HG02678 (cell line): ENCODE measurements at regions not wholly inside any gene's neighbourhood (a gene's known extent, or its start where the extent isn't known, plus 50 kb on each side); places are given as distances from the start of the nearest gene placed in this dataset.
"Not testable (repeated sequence)": the region's sequence is repeated elsewhere in the genome, so short reads cannot be mapped to it uniquely, and the experiment has no call there.

Experiments
- ATAC-seq: cut with Tn5 transposase; IDR thresholded peaks from one replicate; pipeline ENCODE4 v1.9.1; 2021; ENCODE audit warnings: mild to moderate bottlenecking, moderate library complexity; ENCODE audit not compliant: unreplicated experiment

DNA sequence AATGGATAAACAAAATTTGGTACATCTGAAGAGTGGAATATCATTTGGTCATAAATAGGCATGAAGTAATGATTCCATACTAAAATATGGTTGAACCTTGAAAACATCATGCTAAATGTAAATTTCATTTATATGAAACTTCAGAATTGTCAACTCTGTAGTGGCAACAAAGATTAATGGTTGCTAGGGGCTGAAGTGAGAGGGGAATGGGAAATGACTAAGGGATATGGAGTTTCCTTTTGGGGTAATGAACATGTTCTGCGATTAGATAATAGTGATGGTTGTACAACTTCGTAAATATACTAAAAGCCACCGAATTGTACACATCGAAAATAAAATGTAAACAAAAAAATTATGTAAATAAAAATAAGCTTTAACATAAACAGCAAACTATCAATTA lies 384.1 kb upstream of the STEAP1 start:
- no peak for ATAC-seq

DNA sequence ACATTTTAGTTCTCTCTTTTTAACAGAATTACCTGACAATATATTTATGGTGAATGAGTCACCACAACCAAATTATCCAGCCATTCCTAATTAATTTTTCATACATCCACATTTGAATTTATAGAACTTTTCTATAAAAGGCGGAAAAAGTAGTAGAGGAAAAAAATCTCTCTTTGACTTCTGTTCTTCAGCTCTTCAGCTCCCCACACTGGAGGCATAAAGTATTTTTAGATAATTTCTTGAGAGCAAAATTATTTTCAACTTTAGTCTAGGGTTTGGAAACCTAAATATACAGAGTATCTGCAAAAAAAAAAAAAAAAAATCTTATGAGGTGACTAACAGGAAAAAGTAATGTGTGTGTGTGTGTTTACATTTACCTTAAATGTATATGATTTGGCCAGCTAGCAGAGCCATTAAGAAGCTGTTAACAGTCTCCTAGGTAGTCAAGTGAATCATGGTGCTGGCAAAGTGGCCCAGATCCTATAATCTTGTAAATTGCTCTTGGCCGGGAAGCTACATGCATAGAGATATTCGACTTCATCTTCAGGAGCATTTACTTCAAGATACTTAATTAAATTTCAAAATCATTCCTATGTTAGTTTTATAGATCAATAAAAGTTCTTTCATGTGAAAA lies 383.1 kb upstream of the STEAP1 start:
- ATAC-seq, result no peak

DNA sequence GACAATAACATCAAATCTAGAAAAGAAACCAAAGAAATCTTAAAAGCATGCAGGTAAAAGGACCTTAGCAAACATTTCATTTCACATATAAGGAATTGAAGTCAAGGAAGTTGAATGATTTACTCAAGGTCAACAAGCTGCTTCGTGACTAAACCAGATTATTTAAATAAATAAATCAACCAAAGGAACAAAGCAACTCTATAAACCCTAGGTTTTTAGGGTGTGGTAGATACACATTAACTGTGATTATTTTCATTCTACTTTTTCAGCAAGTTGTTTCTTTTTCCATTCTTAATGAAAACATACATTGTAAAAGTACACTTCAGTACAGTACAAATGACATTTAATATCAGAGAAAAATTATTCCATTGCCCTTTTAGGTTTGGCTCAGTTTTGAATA lies 382.0 kb upstream of the STEAP1 start:
- ATAC-seq, result no peak

DNA sequence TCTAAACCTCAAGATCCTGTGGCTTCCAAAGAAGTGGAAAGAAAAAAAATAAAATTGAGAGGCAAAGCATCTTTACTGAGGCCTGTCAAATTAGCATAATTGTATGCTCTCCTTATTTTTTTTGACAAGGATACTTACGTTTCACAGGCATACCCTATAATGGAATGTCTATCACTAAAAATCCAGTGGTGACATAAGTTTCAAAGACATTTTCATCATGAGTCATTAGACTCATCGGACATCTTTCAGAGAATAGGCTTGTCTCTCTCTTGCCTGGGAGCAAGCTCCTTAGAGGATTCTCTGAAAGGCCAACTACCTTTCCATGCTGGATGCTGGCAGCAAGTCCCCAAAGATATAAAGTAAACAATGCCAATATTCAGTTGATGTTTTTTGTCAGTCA lies 380.7 kb upstream of the STEAP1 start:
- no peak for ATAC-seq

DNA sequence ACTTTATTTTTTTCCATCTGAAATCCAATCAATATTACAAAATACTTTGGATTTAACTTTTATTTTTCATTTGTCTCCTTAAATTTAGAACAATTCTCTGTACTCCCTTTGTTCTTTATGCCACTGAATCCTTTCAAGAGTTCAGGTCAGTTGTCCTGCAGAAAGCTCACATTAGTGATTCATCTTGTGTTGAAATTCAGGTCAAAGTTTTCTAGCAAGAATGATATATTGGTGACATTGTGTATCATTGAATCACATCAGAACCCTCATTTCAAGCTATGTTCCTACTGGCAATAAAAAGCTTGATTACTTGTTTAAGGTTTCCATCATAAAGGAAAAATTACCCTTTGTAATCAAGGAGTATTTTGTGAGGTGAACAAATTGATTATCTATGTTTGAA lies 378.8 kb upstream of the STEAP1 start:
- ATAC-seq, result no peak

DNA sequence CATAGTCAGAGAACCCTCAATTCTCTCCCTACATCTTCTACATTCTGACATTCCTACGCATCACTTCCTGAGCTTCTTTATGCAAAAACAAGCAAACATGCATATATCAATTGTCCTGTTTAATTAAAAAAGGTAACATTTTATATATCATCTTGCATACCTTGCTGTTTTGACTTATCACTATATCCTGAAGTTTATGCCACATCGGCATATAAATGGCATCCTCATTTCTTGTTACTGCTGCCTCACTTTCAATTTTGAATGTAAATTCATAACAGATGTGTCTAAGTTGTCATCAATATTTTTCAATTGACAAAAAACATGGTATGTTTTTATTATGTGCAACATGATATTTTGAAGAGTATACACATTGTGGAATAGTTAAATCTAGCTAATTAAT lies 377.3 kb upstream of the STEAP1 start:
- ATAC-seq, result no peak

DNA sequence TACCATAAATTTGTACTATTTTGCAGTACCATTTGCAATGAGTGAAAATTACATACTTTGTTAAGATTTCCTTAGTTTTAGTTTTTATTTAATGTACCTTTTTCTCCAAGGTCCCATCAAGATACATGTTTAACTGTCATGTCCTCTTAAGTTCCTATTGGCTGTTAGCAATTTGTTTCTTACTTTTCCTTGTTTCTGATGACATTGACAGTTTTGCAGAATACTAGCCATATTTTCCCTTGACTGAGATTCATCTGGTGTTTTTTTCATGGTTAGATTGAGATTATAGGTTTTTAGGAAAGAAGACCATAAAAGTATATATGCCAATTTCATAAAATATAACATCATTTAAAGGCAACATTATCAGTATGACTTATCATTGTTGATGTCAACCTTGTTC lies 376.8 kb upstream of the STEAP1 start:
- no peak for ATAC-seq

DNA sequence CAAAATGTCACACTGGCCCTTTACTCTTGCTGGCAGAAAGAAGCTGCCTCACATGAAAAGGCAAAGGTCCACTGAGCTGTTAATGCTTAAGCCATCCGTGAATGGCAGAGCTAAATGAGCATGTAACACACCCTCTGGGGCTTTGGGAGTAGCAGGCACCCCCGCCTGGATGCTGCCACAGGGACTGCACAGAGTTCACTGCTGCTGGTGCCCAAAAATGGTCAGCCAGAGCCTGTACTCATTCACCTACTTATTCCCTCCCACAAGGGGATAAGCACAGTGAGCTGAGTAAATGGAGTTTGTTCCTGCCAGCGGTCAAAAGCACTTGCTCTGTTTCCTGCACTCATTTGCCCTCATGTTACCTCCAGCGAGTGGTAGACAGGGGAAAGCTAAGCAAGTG lies 374.0 kb upstream of the STEAP1 start:
- no peak for ATAC-seq

DNA sequence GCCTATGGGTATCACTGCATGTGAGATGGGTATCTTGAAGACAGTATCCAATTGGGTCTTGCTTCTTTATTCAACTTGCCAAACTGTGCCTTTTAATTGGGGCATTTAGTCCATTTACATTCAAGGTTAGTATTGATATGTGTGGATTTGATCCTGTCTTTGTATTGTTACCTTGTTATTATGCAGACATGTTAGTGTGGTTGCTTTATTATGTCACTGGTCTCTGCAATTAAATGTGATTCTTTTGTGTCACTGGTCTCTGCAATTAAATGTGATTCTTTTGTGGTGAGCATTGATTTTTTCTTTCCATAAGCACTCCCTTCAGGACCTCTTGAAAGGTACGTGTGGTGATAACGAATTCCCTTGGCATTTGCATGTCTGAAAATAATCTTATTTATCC lies 357.8 kb upstream of the STEAP1 start:
- no peak for ATAC-seq

DNA sequence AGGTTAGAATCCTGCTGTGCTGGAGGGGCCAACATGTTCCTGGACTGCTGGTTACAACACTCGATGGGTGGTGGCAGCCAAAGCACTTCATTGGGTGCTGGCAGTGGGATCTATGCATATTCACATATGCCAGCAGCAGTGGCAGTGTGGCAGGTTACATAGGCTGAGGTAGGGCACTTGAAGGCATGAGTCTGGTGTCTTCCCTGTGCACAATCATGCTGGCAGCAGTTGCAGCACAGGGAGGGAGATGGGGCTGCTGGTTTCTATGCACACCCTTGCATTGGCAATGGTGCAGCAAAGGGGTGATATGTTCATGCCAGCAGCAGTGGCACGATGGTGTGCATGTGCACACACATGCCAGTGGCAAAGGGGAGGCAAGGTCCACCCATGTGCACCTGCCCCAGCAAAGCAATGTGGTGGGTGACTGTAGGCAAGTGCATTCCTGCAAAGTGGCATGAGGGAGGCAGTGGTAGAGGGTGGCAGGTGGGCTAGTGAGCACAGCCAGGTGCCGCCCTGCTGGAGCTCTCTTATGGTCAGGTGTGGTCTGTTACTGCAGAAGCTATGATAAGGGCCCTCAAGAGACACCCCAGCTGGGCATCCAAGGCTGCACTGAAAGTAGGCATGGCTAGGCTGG lies 356.2 kb upstream of the STEAP1 start:
- ATAC-seq, result no peak

DNA sequence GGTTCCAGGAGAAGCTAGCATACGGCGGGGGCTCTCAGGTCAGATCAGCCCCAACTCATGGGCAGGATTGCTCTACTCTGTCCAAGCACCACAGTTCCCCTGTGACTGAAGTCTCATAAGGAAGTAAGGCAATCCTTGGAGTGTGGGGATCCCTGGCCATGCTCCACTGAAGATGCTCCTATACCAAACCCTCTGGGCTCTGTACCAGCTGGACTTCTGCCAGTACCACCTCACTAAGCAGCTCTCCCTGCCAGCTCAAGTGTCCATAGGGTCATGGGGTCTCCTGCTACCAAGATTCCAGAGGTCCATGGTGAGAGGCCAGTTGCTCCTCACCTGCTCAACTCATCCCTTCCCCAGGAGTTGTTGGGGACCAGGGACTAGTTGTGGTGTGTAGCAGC lies 355.7 kb upstream of the STEAP1 start:
- no peak for ATAC-seq

DNA sequence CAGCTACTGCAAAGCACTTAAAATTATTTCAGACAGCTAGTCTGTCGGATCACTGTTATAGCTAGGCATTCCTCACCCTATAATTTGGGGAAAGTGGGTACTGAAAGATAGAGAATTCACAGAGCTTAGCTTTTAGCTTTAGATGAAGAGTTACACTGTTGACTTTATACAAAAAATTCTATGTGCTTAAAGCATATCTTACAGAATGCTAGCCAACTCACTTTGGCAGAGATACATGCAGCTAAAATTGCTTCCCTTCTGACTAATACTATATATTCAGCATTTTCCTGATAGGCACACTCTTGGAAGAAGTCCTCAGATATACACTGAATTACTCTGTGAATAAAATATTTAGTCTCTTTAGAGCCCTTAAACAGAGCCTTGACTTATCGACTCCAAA lies 353.5 kb upstream of the STEAP1 start:
- no peak for ATAC-seq

DNA sequence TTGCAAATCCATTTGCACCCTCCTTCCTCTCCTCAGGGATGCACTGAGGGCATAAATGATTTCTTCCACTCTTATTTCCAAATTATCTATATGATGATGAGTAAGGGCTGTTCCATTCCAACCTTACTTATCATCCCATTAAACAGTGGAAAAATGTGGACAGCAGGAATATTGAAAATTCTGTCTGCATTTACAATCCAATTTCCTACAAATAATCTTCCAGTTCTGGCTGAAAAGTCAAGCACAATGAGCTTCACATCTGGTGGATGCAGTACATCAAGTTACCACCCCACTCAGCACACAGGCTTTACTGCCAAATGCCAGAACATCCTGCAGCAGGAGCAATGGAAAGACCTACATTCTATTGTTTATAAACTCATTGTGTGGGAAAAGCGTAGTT lies 345.0 kb upstream of the STEAP1 start:
- no peak for ATAC-seq

DNA sequence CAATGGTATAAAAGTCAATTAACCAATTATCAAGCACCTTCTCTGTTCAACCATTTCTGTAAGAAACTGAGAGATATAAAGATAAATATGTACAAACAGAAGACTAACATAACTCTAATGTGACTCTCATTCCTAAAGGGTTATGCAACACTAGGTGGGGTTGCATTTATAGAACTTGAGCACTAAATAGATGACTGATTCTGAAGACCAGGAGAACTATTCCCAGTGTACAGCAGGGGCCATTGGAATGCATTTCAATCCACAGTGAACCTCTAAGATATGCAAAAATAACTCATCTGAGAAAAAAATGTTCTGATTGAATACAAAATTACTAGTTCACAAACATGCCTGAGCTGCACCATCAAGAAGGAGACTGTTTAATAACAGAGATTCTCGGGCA lies 341.2 kb upstream of the STEAP1 start:
- no peak for ATAC-seq

DNA sequence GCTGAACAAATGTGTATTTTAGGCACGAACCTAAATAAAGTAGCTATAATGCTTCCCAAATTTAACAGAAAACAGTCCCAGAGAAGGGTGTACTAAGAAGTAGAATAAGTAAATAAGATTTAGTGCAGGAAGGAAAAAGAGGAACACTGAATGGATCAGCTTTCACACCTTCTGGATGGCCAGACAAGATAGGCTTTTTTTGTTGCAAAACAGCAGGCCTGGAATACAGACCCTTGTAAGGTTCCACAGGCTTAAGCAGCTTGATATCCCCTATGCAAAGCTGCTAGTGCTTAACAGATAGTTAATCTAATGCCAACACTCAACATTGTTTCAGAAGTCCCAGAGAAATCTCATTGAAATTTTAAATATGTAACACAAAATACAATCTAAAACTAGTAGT lies 328.1 kb upstream of the STEAP1 start:
- ATAC-seq, result no peak

DNA sequence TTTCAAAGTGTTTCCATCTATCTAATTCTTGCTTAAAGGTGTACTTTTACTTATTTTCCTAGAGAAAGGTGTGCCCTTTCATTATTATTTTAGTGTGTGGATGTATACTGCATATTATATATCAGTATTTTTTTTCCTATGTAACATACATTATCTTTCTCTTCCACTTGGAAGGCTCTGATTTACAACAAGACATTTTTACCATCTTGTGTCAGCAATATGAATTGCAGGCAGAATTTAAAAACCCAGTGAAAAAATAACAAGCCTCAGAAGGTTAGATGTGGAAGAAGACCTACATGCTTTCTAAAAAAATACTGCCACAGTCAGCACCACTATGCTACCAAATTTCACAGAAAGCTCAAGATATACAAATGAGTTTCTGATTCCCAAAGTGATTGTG lies 327.7 kb upstream of the STEAP1 start:
- no peak for ATAC-seq

DNA sequence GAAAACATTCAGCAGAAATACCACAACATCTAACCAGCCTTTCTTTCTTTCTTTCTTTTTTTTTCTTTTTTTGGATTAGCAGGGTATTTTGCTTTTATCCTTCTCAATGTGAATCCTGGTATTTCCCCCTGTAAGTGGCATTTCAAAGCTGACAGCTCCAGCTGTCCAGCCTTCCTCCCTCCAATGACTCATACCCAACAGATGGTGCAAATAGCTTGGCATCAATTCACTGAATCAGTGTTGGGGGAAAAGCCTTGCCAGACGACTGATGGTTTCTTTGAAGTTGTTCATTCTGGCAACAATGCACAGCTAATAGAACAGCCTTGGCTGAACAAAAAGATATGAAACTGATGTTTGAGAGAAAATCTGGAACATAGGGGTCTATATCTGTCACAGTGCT lies 316.8 kb upstream of the STEAP1 start:
- ATAC-seq, result no peak

DNA sequence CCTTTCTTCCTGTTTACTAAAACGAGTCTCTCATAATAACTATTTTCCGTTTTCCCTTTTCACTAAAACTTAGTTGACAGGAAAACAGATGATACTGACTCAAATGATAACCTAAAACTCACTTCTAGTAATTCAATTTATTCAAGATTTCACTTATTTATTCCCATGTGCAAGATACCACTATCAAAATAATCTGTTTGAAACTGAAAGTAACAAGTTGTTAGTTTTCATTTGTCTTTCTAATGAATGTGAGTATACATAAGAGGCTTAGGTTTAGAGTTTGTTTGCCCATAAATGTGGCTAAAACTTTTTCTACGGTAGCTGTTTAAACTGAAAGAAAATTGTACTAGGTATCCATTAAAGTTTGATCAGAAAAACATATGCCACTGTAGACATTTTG lies 314.9 kb upstream of the STEAP1 start:
- ATAC-seq, result peak; percentile 48

DNA sequence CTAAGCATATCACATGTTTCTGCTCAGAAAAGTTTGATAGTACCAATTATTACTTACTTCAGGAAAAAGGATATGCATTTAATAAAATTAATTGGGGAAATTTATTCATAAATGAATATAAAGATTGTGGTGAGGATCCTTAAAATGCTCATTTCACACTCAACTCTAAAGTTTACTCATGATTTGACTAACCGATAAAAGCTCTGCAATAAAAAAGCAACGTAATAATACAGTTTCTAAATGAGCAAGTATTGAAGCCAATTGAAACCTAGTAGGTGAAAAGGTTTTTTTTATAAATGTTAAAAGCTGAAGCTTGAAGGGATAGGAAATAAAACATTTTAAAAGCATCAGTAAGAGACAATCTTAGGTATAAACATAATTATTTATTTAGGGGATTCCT lies 308.3 kb upstream of the STEAP1 start:
- no peak for ATAC-seq

DNA sequence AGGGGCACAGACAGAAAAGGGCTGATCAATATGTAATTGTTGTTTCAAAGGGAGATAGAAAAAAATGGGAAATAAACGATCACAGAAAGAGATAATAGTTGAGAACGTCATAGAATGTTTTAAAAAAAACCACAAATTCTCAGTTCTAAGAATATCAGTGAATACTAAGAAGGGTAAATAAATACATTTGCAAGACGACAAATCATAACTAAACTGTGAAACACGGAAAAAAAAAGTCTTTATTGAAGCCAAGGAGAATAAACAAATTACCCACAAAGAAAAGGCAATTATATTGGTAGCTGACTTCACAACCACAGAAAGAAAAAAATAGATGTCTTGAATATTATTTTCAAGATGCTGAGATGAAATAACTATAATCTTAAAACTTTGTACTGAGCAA lies 305.2 kb upstream of the STEAP1 start:
- no peak for ATAC-seq

DNA sequence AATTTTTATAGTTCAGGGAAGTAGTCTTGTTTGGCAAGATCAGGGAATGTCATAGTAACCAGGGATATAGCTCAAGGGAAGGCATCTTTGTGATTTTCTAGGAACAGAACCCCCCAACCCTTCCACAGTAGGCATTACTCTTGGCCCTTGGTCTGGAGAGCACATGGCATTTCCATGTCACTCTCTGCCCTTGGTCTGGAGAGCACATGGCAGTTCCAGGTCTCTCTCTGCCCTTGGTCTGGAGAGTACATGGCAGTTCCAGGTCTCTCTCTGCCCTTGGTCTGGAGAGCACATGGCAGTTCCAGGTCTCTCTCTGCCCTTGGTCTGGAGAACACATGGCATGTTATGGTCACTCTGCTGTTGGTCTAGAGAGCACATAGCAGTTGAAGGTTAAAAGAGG lies 297.2 kb upstream of the STEAP1 start:
- not testable (repeated sequence) for ATAC-seq

DNA sequence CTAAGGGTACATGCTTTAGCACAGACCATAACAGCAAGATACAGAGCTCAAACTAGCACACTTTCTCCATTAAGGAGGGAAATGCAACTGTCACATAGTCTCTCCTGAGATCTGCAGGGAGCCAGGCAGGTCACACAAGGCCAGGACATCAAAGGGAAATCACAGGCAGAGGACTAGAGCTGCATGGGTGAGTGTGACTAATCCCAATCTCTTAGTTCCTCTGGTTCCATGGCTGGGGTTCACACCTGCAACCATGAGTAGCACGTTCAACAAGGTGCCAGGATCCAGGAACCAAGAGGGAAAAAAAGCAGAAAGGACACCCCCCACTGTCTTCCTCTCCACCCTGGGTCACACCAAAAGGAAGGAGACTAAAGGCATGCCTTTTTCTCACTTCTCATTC lies 296.5 kb upstream of the STEAP1 start:
- ATAC-seq, result no peak

DNA sequence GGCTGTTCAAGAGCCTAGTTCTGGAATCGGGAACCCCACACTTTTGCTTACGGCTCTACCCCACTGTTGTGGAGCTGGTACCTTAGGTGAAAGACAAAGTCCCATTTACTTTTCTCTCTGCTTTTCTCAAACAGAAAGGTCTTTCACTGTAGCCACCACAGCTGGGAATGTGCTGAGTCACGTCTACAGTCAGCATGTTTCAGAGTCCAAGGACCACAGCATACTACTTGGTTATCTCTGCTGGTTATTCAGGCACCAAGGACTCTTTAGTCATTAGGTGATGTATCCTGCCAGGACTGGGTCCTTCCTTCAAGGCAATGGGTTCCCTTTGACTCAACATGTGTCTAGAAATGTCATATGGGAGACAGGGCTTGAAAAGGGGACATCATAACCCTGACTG lies 266.8 kb upstream of the STEAP1 start:
- no peak for ATAC-seq
